ENCODE measurements at regions not wholly inside any gene's neighbourhood (a gene's known extent, or its start where the extent isn't known, plus 50 kb on each side); places are given as distances from the start of the nearest gene placed in this dataset.

- H3K9ac ChIP-seq (ENCODE audit: low read length) = no peak overlapping the region
- no peaks in the 10 kb centered on the region; the same call in 1 of the 2 replicates for H3K9me2 ChIP-seq (replicated peaks; ENCODE audit: insufficient read depth, low read length)
- no peak for TF ChIP-seq CTCF (IDR thresholded peaks at IDR 0.05; ENCODE audit: insufficient read depth, low read length, poor library complexity, severe bottlenecking)
- no peak for TF ChIP-seq EZH2phosphoT487 (conservative IDR thresholded peaks at IDR 0.05; ENCODE audit: low read length)
- no peaks in the 10 kb centered on the region for H3K79me2 ChIP-seq (ENCODE audit: insufficient read depth, low read length)
- H4K20me1 ChIP-seq (ENCODE audit: low read depth, low read length) = no peaks in the 10 kb centered on the region
- no peak overlapping the region for H2AFZ ChIP-seq (ENCODE audit: low read depth, low read length, severe bottlenecking)
- H3K27me3 ChIP-seq (ENCODE audit: low read length) = no peaks in the 10 kb centered on the region
- no peak overlapping the region for H3K4me2 ChIP-seq (ENCODE audit: low read depth, low read length, poor library complexity, severe bottlenecking)
- H3K36me3 ChIP-seq (ENCODE audit: low read length) = no peaks in the 10 kb centered on the region
- H3K9me3 ChIP-seq (ENCODE audit: insufficient read depth, low read length) = no peaks in the 10 kb centered on the region
- H3K27ac ChIP-seq (ENCODE audit: low read depth, low read length) = no peak overlapping the region
- H3F3A ChIP-seq (ENCODE audit: insufficient read depth) = no peaks in the 10 kb centered on the region
- H3K4me3 ChIP-seq (ENCODE audit: insufficient read depth, low read length, poor library complexity, severe bottlenecking) = no peak overlapping the region
These were observed 462.3 kb upstream of the NFIA start for GRCh38 chr1:60620087-60620486.

- Histone ChIP-seq H3K4me2 (ENCODE audit: low read depth, low read length, poor library complexity, severe bottlenecking) (no peak overlapping the region), H3K36me3 (ENCODE audit: low read length) (no peaks in the 10 kb centered on the region), H3F3A (ENCODE audit: insufficient read depth) (no peaks in the 10 kb centered on the region), H3K27me3 (ENCODE audit: low read length) (no peaks in the 10 kb centered on the region), H2AFZ (ENCODE audit: low read depth, low read length, severe bottlenecking) (no peak overlapping the region), H3K4me3 (ENCODE audit: insufficient read depth, low read length, poor library complexity, severe bottlenecking) (no peak overlapping the region), H3K9ac (ENCODE audit: low read length) (no peak overlapping the region), H3K9me2 (replicated peaks; ENCODE audit: insufficient read depth, low read length) (no peaks in the 10 kb centered on the region; the same call in 1 of the 2 replicates), H3K27ac (ENCODE audit: low read depth, low read length) (no peak overlapping the region), H3K79me2 (ENCODE audit: insufficient read depth, low read length) (no peaks in the 10 kb centered on the region), H3K9me3 (ENCODE audit: insufficient read depth, low read length) (no peaks in the 10 kb centered on the region), H4K20me1 (ENCODE audit: low read depth, low read length) (no peaks in the 10 kb centered on the region)
- no peak for TF ChIP-seq CTCF (IDR thresholded peaks at IDR 0.05; ENCODE audit: insufficient read depth, low read length, poor library complexity, severe bottlenecking)
- no peak for TF ChIP-seq EZH2phosphoT487 (conservative IDR thresholded peaks at IDR 0.05; ENCODE audit: low read length)
These were observed 462.8 kb upstream of the NFIA start for GRCh38 chr1:60619581-60619980.

GRCh38 chr1:60615666-60616065 is 466.7 kb upstream of the NFIA start:
- H3K36me3 ChIP-seq (ENCODE audit: low read length) = no peaks in the 10 kb centered on the region
- no peaks in the 10 kb centered on the region for H3K27me3 ChIP-seq (ENCODE audit: low read length)
- H3K9me3 ChIP-seq (ENCODE audit: insufficient read depth, low read length) = no peaks in the 10 kb centered on the region
- H3K9me2 ChIP-seq (replicated peaks; ENCODE audit: insufficient read depth, low read length) = no peaks in the 10 kb centered on the region; the same call in 1 of the 2 replicates
- H2AFZ ChIP-seq (ENCODE audit: low read depth, low read length, severe bottlenecking) = no peak overlapping the region
- H3K4me3 ChIP-seq (ENCODE audit: insufficient read depth, low read length, poor library complexity, severe bottlenecking) = no peak overlapping the region
- no peak overlapping the region for H3K27ac ChIP-seq (ENCODE audit: low read depth, low read length)
- no peaks in the 10 kb centered on the region for H3F3A ChIP-seq (ENCODE audit: insufficient read depth)
- H3K4me2 ChIP-seq (ENCODE audit: low read depth, low read length, poor library complexity, severe bottlenecking) = no peak overlapping the region
- no peaks in the 10 kb centered on the region for H4K20me1 ChIP-seq (ENCODE audit: low read depth, low read length)
- no peaks in the 10 kb centered on the region for H3K79me2 ChIP-seq (ENCODE audit: insufficient read depth, low read length)
- H3K9ac ChIP-seq (ENCODE audit: low read length) = no peak overlapping the region
- no peak for TF ChIP-seq CTCF (IDR thresholded peaks at IDR 0.05; ENCODE audit: insufficient read depth, low read length, poor library complexity, severe bottlenecking)
- TF ChIP-seq EZH2phosphoT487 (conservative IDR thresholded peaks at IDR 0.05; ENCODE audit: low read length) = no peak

Measured in SU-DHL-6 (cell line).